IPS-18c (cell line): ENCODE measurements at regions not wholly inside any gene's neighbourhood (a gene's known extent, or its start where the extent isn't known, plus 50 kb on each side); places are given as distances from the start of the nearest gene placed in this dataset.

Experiments used
- H3K4me3 ChIP-seq: 2 replicates; pipeline ENCODE4 v1.7.0; 2013; ENCODE audit warnings: low read depth, mild to moderate bottlenecking, low read length, moderate library complexity; ENCODE audit not compliant: insufficient read depth
- H3K9me3 ChIP-seq: one replicate; pipeline ENCODE4 v1.6.1; 2013; ENCODE audit warnings: mild to moderate bottlenecking, low read length, moderate library complexity; ENCODE audit not compliant: control insufficient read depth, insufficient read depth

DNA sequence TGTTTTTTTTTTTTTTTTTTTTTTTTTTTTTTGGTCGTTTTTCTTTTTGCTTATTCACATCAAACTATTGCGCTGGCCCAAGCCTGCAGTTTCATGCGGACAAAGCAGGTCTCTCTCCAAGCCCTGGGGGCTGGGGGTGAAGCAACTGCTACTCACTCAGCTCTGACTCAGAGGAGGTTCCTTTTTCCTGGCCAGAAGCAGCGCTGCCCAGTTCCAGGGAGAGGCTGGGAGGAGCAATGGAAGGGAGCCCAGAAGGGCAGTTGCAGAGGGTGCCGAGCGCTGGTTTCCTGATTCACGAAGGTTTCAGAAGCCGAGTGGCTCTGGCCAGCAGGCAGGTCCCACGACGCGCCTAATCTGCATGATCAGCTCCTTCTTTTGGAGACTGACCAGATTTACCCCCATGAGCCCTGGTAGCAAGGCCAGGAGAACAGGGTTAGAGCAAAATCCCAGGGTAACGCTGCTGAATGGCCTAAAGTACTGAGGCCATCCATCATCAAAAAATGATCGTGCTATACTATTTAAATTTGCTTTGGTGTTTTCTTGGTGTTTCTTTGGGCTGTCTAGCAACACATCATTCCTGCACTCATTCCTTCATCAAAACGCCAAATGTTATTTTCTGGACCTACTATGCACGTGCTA, 144.7 kb upstream of the SOX9 start:
- Histone ChIP-seq H3K9me3 (no peaks in the 10 kb centered on the region), H3K4me3 (no peak overlapping the region)

GRCh38 chr17:71978435-71978834, 142.4 kb upstream of the SOX9 start:
- Histone ChIP-seq H3K9me3 (no peaks in the 10 kb centered on the region), H3K4me3 (no peak overlapping the region)

DNA sequence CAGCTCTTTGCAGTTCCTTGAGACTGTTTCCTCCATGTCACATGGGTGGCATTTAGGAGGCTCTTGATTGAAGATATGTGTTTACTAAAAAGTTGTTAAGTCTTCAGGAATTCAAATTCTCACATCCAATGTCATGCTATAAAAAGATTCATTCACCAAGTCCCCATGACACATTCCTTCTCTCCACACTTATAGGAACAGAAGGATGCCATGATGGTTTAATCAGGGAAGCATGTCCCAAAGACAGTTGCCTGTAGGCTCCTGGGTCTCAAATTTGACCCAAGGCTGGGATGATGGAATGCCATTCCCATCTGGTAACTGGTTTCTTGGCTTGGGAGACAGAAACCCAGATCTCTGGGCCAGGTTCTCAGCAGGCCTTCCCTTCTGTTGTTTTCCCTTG, 140.6 kb upstream of the SOX9 start:
- no peak overlapping the region for H3K4me3 ChIP-seq
- H3K9me3 ChIP-seq = no peaks in the 10 kb centered on the region

DNA sequence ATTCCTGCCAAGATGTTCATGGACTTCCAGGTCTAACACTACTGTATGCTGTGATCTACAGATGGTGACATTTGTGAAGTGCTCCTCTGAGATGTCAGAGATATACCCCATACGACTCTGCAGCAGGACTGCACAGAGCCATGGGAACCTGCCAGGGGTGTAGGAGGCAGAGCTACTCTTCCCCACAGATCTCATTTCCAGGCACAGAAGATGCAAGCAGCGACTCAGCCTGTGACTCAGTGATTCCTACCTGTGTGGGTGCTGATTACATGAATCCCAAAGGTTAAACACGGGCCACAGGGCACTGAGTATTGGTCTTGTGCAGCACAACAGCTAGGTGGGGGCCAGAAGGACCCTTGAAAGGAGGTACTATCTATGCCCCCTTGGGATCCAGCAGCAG, 137.0 kb upstream of the SOX9 start:
- H3K9me3 ChIP-seq = no peaks in the 10 kb centered on the region
- no peak overlapping the region for H3K4me3 ChIP-seq

- Histone ChIP-seq H3K9me3 (no peaks in the 10 kb centered on the region), H3K4me3 (no peak overlapping the region)
Measured at GRCh38 chr17:71985111-71986039, 135.4 kb upstream of the SOX9 start.

DNA sequence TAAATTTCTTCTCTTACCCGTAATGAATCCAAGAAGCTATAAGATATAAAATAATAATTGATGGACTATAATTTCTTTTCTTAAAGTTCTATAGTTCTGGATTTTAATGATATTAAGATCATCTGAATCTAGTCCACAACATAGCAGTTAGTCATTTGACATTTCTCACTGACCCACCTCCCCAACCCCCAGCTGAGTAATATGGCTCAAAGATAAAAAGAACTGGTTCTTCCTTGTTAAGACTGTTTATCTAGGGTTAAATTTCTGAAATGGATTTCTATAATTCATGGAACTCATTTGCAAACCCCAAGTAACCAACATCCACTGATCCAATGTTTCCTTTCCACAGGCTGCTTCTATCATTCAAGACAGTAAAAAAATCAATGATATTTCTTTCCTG, 133.9 kb upstream of the SOX9 start:
- Histone ChIP-seq H3K9me3 (no peaks in the 10 kb centered on the region), H3K4me3 (no peak overlapping the region)

DNA sequence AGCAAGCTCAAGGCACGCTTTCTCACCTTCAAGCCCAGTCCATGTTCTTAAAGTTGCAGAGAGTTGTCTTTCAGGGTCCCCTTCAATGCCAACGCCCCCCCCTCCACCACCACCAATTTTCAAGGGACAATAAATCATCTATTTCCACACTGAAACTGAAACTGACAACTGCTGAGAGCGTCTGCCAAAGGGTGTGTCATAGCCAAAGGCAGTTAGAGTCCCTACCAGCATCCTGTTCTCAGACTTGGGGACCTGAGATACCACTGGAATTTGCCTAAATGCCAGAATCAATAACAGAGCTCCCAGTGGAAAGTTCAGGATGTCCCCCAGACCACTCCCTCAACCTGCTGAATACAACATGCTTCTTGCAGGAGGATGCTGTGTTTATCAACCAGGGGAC, 133.2 kb upstream of the SOX9 start:
- H3K4me3 ChIP-seq = no peak overlapping the region
- no peaks in the 10 kb centered on the region for H3K9me3 ChIP-seq

DNA sequence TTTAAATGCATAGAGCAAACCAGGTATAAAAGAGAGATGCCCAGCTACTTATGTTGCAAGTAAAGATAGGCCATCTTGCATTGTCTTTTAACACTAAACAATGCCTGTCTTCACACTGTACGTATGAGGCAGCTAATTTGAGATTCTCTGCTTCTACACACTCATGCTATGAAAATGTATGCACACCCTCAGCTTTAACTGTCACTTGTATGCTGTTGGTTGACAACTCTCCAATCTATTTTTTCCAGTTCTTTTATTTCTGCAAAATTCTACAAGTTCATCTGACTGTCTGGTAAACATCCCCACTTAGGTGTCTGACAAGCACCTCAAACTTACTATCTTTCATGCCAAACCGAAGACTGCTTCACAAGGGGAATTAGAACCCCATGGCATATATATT, 131.7 kb upstream of the SOX9 start:
- Histone ChIP-seq H3K4me3 (no peak overlapping the region), H3K9me3 (no peaks in the 10 kb centered on the region)

DNA sequence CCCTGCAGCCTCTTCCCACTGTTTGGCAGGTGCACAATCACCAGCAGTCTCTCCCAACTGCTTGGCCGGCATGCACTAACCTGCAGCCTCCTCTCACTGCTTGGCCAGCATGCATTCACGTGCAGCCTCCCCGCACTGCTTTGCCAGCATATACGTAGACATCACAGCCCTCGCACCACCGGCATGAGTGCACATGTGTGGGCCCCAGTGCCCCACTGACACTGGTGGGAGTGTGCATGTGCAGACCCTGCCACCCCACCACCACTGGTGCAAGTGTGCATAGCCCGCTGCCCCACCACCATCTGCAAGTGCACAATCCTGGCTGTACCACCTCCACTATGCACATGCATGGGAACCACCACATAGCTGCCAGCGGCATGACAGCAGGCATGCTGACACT, 127.5 kb upstream of the SOX9 start:
- Histone ChIP-seq H3K4me3 (no peak overlapping the region), H3K9me3 (no peaks in the 10 kb centered on the region)

- no peak overlapping the region for H3K4me3 ChIP-seq
- H3K9me3 ChIP-seq = no peaks in the 10 kb centered on the region
Measured at GRCh38 chr17:71995590-71995989, 125.2 kb upstream of the SOX9 start.

DNA sequence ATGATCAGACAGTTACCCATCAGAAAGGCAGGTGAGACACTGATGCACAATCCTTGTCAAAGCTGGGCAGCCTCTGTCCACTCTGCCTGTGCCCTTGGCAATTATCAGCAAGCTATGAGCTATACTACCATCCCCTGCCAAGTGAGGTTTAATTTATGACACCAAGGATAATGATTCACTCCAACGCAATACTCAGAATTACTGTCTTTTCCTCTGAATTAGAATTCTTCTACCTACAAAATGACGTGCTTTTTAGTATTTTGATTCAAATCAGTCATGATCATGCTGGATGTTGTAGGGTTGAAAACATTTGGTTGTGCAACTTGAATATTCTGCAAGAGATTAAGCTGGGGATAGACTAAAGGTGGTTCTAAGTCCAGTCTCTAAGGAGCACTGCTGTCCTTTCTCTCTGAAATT, 116.8 kb upstream of the SOX9 start:
- H3K9me3 ChIP-seq = no peaks in the 10 kb centered on the region
- no peak overlapping the region for H3K4me3 ChIP-seq

GRCh38 chr17:72004611-72005331, 116.0 kb upstream of the SOX9 start:
- H3K9me3 ChIP-seq = no peaks in the 10 kb centered on the region
- no peak overlapping the region for H3K4me3 ChIP-seq

- no peaks in the 10 kb centered on the region for H3K9me3 ChIP-seq
Measured at GRCh38 chr17:72005332-72006163, 115.3 kb upstream of the SOX9 start.

DNA sequence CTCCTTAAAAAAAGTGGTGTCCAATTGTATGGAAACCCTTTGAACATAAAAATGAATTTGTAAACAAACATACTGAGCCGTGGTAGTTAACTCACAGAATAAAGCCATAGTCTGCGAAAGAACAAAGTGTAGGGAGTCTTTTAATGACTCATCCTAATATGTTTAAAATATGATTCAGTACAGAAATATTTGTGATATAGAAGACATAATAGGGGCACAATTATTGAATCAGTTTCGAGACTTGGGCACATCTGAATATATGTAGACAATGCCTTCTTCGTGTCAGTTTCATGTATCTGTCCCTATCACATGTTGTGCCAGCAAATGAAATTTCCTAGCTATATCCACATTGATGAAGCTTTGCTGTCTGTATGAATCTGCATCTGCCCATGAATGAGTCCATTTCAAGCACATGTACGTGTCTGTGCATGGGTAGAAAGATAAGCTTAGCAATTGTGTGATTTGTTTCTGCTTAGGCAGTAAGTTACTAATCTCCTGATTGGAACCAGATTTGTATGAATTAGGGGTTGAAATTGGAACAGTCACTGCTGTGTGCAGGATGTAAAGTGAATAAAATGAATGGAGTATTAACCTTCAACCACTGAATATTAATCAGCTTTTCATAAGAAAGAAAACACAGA, 112.5 kb upstream of the SOX9 start:
- no peak overlapping the region for H3K4me3 ChIP-seq
- no peaks in the 10 kb centered on the region for H3K9me3 ChIP-seq

More at GRCh38 chr17:72005332-72006163, 115.3 kb upstream of the SOX9 start:
- H3K4me3 ChIP-seq = no peak overlapping the region

DNA sequence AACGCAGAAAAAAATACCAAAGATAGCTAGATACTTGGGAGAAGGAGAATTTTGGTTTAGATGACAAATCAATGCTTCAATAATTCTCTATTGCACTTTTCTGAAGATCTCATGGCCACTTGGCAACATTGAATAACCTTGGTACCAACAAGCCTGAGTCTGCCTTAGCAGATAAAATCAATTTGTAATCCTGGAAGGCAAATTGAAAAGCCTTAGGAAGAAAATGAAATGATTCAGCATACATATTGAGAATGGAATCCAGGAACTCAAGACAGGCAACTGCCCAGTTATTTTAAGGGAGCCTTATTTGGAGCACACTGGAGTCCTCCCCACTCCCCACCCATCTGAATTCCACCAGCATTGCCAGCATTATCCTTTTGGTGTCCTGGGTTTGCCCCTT, 109.3 kb upstream of the SOX9 start:
- no peak overlapping the region for H3K4me3 ChIP-seq
- H3K9me3 ChIP-seq = no peaks in the 10 kb centered on the region

DNA sequence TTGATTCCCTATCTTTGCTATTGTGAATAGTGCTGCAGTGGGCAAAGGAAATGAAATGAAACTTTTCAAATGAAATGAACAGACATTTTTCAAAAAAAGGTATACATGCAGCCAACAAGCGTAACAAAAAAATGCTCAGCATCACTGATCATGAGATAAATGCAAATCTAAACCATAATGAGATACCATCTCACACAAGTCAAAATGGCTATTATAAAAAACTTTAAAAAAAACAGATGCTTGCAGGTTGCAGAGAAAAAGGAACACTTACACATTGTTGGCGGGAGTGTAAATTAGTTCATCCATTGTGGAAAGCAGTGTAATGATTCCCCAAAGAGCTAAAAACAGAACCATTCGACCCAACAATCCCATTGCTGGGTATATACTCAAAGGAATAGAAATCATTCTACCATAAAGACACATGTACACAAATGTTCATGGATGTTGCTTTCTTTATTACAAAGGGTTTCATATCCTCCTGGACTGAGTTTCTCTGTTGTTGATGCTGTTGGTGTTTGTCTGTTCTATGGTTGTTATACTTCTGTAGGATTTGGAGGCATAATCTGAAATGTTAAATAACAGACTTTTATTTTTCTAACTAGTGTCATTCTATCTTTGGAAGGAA, 99.3 kb upstream of the SOX9 start:
- Histone ChIP-seq H3K4me3 (no peak overlapping the region), H3K9me3 (peaks cover 2% of the 10 kb centered on the region)
